GM23248 (cell line): ENCODE measurements at regions not wholly inside any gene's neighbourhood (a gene's known extent, or its start where the extent isn't known, plus 50 kb on each side); places are given as distances from the start of the nearest gene placed in this dataset.

Experiments used
- EZH2 ChIP-seq: fragments of 200-600 bp; sonication (generic); IDR thresholded peaks from 2 replicates; pipeline ENCODE4 v1.6.1; 2018; ENCODE audit warnings: antibody characterized with exemption, mild to moderate bottlenecking; ENCODE audit not compliant: insufficient read depth, poor library complexity, severe bottlenecking
- EZH2phosphoT487 ChIP-seq: fragments of 200-600 bp; sonication (generic); IDR thresholded peaks from 2 replicates; pipeline ENCODE4 v1.6.1; 2018; ENCODE audit warnings: antibody characterized with exemption, moderate library complexity, mild to moderate bottlenecking, low read depth; ENCODE audit not compliant: insufficient read depth

GRCh38 chr13:107102676-107103075 is 534.7 kb upstream of the ARGLU1 start:
- TF ChIP-seq EZH2 (no peak), EZH2phosphoT487 (no peak)
